ENCODE measurements at regions not wholly inside any gene's neighbourhood (a gene's known extent, or its start where the extent isn't known, plus 50 kb on each side); places are given as distances from the start of the nearest gene placed in this dataset.

DNA sequence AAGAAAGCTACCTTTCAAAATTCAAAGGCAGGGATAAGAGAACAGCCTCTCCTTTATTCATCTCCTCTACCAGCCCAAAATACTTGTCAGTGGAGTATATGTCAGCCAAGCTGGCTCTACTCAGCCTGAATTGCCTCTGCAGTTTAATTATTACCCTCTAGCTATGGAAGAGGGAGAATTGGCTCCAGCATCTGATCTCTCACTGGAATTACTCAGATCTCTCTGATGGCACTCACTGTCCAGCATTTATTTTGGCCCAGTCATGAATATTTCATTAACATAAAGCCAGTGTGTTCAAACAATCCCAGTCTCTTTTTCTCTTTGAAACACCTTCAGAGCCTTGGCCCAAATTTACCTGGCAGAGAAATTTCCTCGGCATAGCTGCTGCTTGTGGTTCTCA is 58.6 kb upstream of the TMEM108 start:
- TF ChIP-seq, protein P1, sequence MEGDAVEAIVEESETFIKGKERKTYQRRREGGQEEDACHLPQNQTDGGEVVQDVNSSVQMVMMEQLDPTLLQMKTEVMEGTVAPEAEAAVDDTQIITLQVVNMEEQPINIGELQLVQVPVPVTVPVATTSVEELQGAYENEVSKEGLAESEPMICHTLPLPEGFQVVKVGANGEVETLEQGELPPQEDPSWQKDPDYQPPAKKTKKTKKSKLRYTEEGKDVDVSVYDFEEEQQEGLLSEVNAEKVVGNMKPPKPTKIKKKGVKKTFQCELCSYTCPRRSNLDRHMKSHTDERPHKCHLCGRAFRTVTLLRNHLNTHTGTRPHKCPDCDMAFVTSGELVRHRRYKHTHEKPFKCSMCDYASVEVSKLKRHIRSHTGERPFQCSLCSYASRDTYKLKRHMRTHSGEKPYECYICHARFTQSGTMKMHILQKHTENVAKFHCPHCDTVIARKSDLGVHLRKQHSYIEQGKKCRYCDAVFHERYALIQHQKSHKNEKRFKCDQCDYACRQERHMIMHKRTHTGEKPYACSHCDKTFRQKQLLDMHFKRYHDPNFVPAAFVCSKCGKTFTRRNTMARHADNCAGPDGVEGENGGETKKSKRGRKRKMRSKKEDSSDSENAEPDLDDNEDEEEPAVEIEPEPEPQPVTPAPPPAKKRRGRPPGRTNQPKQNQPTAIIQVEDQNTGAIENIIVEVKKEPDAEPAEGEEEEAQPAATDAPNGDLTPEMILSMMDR (conservative IDR thresholded peaks at IDR 0.05 in 1 of 2, IDR thresholded peaks at IDR 0.05 in 1 of 2; ENCODE audit: extremely low read depth in 1 of 2, insufficient read depth in 1 of 2, low read depth in 1 of 2, low read length in 2 of 2), result no peak
- TF ChIP-seq EZH2 (IDR thresholded peaks at IDR 0.05; ENCODE audit: borderline replicate concordance, low read length), result no peak

Data from mammary epithelial cell (primary cell).